ENCODE measurements at regions not wholly inside any gene's neighbourhood (a gene's known extent, or its start where the extent isn't known, plus 50 kb on each side); places are given as distances from the start of the nearest gene placed in this dataset.

DNA sequence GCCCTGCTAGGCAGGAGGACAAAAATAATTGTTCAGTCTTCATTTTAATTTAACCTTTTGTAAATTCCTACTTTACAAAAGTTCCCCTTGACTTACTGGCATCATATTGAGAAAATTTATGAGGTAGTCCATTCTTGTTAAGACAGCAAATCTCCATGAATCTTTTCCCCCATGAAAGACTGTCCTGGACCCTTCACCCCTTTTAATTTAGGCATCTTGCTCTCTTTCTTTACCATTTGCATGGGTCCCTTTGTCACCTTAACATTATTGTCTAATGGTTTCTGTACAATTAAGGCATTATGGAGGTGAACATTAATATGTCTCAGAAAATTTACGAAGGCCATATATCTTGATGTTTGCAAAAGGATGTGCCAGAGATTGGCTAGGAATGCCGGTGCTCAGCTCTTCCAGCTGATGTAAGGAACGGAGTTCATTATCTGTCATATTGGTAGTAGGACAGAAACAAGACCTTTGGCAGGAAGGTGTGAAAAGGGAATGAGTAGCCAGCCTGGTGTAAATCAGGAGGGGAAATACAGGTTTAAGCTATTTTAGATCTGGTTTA, 382.8 kb upstream of the TSHZ2 start:
- DNase-seq (ENCODE audit: low read depth in 1 of 2, low spot score in 1 of 2): no peak

DNA sequence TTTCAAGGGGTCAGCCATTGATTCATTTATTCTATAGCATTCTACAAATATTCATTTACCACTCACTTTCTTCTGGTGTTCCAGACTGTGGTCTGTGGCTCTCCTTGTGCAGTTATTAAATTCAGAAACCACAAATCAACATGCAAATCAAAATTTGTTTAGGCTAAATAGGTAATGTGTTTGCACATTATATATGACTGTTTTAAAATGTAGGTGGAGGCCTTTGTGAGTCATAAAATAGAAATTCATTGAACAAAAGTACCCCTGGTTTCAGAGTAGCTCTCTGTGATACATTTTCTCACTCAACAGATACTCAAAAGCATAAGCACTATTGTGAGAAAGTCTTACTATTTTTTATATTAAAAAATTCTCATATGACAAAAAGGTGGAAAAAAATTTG, 385.5 kb upstream of the TSHZ2 start:
- DNase-seq (ENCODE audit: low read depth in 1 of 2, low spot score in 1 of 2): no peak

DNA sequence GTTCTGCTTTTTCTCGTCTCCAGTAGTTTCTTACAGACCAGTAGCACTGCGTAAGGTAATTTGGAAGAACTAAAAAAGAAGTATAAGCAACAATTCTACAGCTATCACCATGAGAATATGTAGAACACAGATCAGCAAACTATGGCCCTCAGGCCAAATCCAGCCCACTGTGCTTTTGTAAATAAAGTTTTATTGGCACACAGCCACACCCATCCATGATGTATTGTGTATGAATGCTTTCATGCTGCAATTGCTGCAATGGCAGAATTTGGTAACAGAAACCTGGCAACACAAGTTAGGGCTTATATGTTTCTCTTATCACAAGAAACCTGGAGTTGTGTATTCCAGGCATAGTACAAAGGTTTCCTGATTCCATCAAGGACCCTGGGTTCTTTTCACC, 386.8 kb upstream of the TSHZ2 start:
- no peak for DNase-seq (ENCODE audit: low read depth in 1 of 2, low spot score in 1 of 2)

DNA sequence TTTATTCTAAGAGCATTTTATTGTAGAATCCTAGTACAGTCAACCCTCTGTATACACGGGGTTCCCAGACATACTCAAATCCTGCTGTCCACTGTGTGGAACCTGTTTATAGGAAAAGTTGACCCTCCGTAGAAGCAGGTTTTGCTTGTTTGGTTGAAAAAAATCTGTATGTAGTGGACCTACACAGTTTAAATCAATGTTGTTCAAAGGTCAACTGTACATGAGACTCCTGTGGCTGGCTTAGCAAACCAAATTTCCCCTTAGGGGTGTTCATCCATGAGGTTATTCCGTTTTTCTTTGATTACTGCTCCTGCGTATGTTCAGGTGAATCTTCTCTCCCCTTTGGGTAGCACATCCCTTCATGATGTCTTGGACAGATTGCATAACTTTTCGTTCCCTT, 387.0 kb upstream of the ZFP64 start:
- no peak for DNase-seq (ENCODE audit: low read depth in 1 of 2, low spot score in 1 of 2)

DNA sequence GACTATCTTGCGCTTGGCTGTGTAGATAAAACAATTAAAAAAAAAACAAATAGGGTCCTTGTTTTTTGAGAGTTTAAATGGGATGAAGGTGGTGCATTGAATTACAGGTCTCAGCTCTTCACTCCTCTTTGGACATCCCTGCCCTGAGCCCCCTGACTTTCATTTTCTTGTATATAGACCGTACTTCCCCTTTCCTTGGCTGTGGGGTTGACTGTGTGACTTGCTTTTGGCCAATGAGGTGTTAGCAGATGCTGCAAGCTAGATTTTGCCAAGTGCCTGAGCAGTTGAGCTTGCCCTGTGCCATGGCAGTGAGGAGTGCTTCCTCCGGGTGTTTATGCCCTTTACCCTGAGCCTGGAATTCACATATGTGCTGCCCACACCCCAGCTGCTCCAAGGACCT, 386.1 kb upstream of the ZFP64 start:
- no peak for DNase-seq (ENCODE audit: low read depth in 1 of 2, low spot score in 1 of 2)

DNA sequence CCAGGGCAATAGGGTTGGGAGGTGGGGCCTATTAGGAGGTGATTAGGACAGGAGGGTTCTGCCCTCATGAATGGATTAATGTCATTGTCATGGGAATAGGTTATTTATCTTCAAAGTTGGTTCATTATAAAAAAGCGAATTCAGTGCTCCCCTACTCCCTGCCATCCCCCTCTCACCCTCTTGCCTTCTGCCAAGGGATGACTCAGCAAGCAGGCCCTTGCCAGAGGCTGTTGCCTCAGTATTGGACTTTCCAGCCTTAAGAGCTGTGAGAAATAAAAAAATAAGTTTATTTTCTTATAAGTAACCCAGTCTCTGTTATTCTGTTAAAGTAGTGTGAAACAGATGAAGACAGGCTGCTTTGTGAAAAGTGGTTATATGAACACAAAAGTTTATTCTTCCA, 381.1 kb upstream of the ZFP64 start:
- DNase-seq (ENCODE audit: low read depth in 1 of 2, low spot score in 1 of 2): no peak

DNA sequence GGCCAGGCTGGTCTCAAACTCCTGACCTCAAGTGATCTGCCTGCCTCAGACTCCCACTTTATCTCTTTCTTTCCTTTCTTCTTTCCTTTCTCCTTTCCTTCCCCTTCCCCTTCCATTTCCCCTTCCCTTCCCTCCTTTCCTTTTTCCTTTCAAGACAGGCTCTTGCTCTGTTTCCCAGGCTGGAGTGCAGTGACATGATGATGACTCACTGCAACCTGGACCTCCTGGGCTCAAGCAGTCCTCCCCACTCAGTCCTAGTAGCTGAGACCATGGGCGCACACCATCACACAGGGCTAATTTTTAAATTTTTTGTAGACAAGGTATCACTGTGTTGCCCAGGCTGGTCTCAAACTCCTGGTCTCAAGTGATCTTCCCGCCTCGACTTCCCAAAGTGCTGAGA, 377.6 kb upstream of the ZFP64 start:
- no peak for DNase-seq (ENCODE audit: low read depth in 1 of 2, low spot score in 1 of 2)

DNA sequence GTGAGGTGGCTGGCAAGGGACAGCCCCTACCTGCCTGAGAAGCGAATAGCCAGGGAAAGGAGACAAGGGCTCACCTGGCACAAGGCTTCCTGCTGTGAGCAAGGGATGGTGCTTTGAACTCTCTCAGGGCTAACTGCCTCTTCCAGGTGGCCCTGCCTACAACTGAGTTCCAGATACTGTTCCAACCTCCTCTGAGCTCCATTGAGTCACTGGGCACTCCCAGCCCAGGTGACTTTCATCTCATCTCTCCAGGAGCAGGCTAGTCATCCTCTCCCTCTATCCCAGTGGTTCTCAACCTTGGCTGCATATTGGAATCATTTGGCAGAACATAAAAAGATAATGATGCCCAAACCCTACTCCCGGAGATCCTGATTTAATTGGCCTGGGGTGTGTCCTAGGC, 374.0 kb upstream of the ZFP64 start:
- DNase-seq (ENCODE audit: low read depth in 1 of 2, low spot score in 1 of 2): no peak

DNA sequence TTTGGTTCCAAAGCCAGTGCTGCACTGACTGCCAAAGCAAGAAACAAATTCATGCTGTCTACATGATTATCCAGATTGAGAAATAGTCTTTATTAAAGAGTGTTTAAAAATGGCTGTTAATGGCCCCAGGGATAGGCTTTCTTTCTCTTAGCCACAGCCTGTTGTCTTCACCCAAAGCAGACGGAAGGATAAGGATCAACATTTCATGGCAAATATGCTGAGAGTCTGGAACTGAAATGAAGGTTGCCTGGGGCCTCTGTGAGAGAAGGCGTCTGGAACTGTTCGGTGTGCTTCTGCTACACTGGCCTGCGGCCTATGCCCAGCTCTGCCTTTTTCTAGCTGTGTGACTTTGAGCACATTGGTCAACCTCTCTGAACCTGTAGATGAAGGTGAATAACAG, 373.0 kb upstream of the ZFP64 start:
- DNase-seq (ENCODE audit: low read depth in 1 of 2, low spot score in 1 of 2): no peak

DNA sequence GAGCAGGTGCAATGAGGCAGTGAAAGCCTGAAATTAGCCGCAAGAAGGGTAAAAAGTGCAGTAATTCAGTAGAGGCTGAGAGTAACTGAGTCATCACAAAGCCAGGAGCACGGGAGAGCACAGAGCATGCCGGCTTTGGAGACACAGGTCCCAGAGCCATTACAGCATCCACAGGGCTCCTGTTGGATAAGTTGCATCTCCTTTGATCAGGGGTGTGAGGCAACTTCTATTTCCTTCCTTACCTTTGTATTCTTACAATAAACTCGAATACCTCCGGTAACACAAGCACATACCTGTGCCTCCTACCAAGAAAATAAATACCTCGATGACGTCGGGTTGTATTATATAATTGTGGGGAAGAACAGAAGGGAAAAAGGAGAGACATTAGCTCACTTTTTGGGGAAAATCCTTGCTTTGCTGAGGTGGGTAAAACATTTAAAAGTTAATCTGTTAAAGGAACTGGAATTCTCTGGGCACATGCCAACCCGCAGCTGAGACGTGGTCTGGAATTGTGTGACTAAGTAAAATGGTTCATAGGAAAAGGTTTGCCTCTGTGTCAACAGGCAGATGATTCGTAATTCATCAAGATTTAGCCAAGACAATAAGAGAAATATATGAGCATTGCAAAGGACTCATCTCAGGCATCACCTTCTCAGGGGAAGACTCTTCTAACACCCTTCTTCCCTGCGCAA, 360.7 kb upstream of the ZFP64 start:
- no peak for DNase-seq (ENCODE audit: low read depth in 1 of 2, low spot score in 1 of 2)

DNA sequence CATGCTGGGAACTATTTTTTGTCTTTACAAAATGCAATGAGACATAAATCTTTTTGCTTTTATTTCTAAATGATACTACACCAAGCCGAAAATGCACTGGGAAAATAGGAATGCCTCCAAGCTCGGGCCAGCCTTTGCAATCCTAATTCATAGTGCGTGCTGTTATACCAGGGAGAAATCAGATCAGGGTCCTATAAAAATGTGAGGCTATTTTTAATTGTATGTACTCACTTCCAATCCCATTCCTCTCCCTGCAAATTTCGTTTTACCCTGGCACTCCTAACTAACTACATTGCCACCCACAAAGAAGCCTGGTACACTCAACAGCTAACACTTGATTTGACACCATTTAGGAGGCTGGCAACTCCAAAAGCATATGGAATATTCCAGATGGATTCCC, 350.6 kb upstream of the ZFP64 start:
- no peak for DNase-seq (ENCODE audit: low read depth in 1 of 2, low spot score in 1 of 2)

DNA sequence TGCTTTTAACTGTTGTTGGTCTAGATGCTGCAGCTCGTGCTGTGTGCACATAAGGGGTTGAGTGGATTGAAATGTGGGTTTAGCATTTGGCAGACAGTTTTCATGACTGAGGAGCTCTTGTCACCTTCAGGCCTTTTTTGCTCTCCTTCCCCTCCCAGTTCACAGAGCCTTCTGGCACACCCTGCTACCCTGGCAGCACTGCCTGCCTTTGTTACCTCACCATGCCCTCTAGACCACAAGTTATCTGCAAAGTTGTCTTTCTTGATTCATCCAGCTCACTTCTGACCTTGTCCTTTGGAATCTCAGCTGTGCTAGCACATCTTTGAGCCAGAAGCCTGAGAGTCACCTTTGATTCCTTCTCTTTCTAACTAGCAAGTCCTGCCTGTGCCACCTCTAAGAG, 348.9 kb upstream of the ZFP64 start:
- DNase-seq (ENCODE audit: low read depth in 1 of 2, low spot score in 1 of 2): no peak

DNA sequence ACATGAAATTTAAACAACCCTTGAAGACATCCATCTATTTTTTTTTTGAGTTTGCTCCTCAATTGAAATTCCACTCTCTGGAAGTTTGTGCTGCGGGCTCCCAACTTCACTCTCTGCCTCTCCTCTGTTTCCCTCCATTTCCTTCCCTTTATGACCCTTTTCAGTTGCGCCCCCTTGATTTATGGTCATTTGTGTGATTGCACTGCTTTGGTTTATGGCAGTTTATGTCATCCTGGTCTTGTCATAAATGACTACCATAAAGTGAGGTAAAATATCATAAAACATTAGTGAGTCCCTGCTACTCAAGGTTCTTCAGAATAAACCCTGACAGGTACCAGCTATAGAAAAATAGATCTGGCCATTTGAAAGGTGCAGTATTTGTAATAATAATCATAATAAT, 348.3 kb upstream of the ZFP64 start:
- DNase-seq (ENCODE audit: low read depth in 1 of 2, low spot score in 1 of 2): no peak

DNA sequence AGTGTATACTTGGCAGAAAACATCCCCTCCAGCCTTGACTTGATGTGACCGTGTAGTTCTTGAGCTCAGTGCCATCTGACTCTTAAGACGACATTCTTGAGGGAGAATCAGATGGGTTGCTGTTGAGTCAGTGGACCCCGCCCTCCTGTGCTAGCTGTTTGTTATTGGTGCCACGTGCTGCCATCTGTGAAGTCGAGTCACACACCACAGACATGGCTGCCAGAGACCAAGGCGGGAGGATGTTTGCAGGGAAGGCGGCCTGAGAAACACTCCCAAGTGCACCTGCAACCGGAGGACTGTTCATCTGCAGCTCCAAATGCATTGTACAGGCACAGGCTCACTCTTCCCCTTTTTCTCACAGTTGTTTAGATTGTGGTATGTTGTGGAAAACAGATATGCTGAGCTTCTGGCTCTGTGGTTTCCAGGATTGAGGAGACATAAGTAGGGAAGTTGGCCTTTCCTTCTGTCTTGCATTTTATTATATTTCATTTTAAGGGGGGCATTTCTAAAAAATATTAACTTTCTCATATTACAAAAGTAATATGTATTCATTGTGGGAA, 345.3 kb upstream of the ZFP64 start:
- no peak for DNase-seq (ENCODE audit: low read depth in 1 of 2, low spot score in 1 of 2)

DNA sequence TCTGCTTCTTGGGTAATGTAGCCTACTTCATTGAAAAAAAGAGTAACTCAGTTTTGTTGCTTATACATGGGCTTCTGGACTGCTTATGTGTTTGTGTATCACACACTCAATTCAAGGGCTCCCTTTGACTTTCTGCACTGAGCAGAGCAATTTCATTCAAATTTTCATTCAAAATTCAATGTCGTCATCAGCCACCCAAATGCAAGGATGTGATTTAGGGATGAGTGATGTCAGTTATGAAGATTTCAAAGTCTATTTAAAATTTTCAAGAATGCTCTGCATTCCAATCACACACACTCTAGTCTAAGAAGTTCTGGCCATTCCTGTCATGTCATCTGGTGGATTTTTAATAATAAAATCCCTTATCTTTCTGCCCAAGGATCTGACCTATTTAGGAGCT, 344.5 kb upstream of the ZFP64 start:
- DNase-seq (ENCODE audit: low read depth in 1 of 2, low spot score in 1 of 2): no peak

DNA sequence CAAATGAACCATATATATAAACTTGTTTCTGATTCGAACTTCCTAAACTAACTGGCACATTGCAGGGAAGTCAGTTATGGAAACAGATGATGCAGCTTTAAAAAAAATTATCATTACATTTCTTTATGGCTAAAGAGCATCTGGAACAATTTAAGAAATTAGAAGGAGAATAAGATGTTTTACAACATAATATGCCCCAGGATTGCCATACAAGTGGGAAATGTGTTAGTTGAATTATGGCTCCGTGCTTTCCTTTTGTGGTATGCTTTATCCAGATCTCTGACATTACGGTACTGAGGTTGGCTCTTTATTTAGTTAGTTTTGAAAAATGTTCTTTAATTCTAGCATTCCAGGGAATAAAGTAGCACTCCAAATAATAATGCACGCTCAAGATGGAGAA, 343.0 kb upstream of the ZFP64 start:
- DNase-seq (ENCODE audit: low read depth in 1 of 2, low spot score in 1 of 2): no peak

DNA sequence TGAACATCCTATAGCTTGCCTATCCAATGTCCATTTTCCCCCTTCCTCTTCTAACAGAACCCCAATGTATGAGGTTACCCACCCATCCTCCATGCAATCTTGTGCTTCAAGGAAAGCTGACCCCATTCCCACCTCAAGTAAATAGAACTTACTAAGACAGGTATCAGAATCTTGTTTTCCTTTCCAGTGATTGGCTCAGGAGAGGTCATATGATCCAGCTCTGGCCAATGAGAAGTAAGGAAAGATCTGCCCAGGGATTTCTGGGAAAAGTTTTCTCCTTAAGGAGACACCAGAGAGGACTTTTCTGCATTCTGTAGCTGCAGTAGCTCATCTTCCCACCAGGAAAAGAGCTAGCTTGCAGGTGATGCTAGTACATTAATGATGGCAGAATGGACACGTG, 341.8 kb upstream of the ZFP64 start:
- no peak for DNase-seq (ENCODE audit: low read depth in 1 of 2, low spot score in 1 of 2)

DNA sequence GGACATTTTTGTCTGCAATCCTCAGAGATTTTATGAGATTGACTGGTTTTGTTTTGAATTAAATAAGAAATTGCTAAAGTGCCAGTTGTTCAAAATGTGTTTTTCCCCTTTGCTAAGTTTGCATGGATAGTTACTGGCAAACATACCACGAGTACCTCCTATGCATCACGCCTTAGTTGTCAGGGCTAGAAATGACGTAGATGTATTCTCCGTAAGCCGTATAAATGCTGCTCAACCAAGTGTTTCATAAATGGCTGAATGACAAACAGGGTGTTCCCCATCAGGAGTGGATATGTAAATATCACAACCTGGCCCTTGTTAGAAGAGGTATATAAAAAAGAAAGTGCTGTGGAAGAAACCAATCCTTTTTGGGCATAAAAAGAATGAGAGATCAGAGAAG, 341.1 kb upstream of the ZFP64 start:
- no peak for DNase-seq (ENCODE audit: low read depth in 1 of 2, low spot score in 1 of 2)

DNA sequence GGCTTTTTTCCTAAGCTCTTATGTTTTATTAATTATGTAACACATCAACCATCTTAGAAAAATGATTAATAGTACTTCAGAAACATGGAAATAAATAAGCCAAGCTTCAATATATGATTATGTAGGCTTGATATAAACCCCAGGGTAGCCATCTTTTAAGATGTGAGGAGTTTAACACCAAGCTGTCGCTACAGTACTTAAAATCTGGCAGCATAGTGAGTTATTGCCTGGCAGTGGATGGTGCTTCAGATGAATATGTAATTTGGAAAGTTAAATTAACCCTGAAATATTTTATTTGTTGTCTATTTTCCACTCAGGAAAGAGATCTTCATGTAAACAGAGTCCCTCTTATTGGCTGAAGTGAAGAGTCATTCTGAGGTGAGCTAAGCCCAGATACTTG, 339.0 kb upstream of the ZFP64 start:
- no peak for DNase-seq (ENCODE audit: low read depth in 1 of 2, low spot score in 1 of 2)

DNA sequence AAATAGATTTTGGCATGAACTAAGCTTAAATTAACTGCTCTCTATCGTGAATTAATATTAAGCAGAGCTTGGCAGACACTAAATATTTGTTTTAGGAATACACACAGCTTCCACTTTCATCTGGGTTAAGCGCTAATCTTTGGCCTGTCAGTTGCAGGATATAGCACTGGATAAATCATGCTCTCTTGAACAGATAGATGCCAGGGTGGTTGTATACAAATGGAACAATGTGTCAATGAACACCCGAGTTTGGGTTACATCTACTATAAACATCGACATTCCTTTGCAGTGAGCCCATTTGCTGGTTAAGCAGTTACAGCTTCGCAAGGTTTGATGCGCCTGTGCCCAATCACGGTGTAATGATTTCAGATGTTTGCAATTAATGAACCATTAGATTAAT, 338.2 kb upstream of the ZFP64 start:
- DNase-seq (ENCODE audit: low read depth in 1 of 2, low spot score in 1 of 2): no peak

DNA sequence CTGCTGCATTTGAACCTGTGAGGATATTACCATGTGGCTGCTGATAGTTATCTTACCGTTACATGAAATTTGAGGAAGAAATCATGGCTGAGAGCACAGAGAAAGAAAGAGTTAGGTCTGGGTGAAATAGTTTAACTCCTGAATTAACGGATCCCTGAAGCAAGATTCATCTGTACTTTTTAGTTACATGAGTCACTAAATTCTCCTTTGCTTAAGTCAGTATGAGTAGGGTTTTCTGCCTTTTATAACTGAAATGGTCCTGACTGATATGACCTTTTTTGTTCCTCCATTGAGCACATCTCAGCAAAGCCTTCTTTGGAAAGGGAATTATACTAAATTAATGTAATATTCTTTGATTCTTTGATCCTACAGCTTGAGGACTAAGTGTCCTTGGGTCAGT, 333.3 kb upstream of the ZFP64 start:
- DNase-seq (ENCODE audit: low read depth in 1 of 2, low spot score in 1 of 2): no peak

DNA sequence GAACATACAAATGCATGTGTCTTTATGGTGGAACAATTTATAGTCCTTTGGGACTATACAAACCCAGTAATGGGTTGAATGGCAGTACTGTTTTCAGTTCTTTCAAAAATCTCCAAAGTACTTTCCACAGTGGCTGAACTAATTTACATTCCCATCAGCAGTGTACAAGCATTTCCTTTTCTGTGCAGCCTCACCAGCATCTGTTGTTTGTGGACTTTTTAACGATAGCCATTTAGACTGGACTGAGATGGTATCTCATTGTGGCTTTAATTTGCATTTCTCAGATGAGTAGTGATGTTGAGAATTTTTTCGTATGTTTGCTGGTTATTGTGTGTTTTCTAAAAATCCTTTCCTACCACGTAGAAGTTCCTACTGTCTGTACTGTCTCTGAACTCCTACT, 327.2 kb upstream of the ZFP64 start:
- no peak for DNase-seq (ENCODE audit: low read depth in 1 of 2, low spot score in 1 of 2)

DNA sequence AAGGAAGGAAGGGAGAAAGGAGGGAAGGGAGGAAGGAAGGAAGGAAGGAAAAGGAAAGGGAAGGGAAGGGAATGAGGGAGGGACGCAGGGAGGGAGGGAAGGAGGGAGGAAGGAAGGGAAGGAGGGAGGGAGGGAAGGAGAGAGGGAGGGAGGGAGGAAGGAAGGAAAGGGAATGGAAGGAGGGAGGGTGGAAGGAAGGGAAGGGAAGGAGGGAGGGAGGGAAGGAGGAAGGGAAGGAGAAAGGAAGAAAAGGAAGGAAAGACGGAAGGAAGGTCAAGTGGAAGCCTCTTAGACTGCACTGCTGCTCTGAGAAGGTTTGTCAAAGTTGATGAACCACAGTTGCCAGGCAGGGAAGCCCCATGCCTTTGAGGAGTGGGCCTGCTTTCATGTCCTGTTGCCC, 324.3 kb upstream of the ZFP64 start:
- no peak for DNase-seq (ENCODE audit: low read depth in 1 of 2, low spot score in 1 of 2)
